HCT116 (cell line): ENCODE measurements at regions not wholly inside any gene's neighbourhood (a gene's known extent, or its start where the extent isn't known, plus 50 kb on each side); places are given as distances from the start of the nearest gene placed in this dataset.

Experiments
- ATAC-seq: fragments of 200-7000 bp; cut with Tn5 transposase; 2 replicates; pipeline ENCODE4 v1.9.1; 2020; ENCODE audit warnings: mild to moderate bottlenecking, moderate library complexity
- BruUV-seq: library from RNA; stranded (reverse); fragments of 400-500 nt; replicated peaks from 2 replicates; lab custom pipeline; 2021; lab: Mats Ljungman, UMichigan
- CTCF ChIA-PET: fragments of 300-600 bp; sonication (Branson Sonifier 250); formaldehyde crosslinking; loops from one replicate; lab custom pipeline; 2021; ENCODE audit warnings: antibody characterized with exemption; lab: Charles Lee
- POLR2A ChIA-PET: fragments of 300-600, 350-600 bp; sonication (Branson Sonifier 250); formaldehyde crosslinking; loops from one replicate; lab custom pipeline; 2021; ENCODE audit warnings: antibody characterized with exemption; lab: Charles Lee
- RAD21 ChIA-PET, 2 experiments: fragments of 300-600 bp; sonication (Branson Sonifier 250); formaldehyde crosslinking; loops; one replicate each; lab custom pipeline; 2023; ENCODE audit warnings: low total read pairs in 2 of 2; ENCODE audit not compliant: uncharacterized antibody in 2 of 2, unreplicated experiment in 2 of 2, low non-redundant PET in 1 of 2; lab: Charles Lee
- DNase-seq: peaks from one replicate; pipeline ENCODE4 v3.0.0-alpha.2; 2010; ENCODE audit warnings: low read depth, low spot score
- H2AFZ ChIP-seq: fragments of 200-600 bp; shearing (Covaris generic), sonication (generic); 2 replicates; pipeline ENCODE4 v1.6.1; 2017; ENCODE audit warnings: low read depth, mixed run types, mixed read lengths, antibody characterized with exemption, low read length; ENCODE audit not compliant: poor library complexity, severe bottlenecking
- H3K27ac ChIP-seq: 2 replicates; pipeline ENCODE4 v1.5.1; 2012; ENCODE audit warnings: low read depth, low read length
- H3K27me3 ChIP-seq: fragments of 200-600 bp; sonication (generic); 2 replicates; pipeline ENCODE4 v1.6.1; 2016; ENCODE audit warnings: mixed run types, low read length, mixed read lengths; ENCODE audit not compliant: insufficient read depth
- H3K36me3 ChIP-seq, 2 experiments: fragments of 200-500 bp in 1 of 2; fragments of 200-600 bp in 1 of 2; sonication (Bioruptor generic) in 1 of 2; sonication (generic) in 1 of 2; 2 replicates each; pipeline versions ENCODE4 v1.5.1 to v1.6.1; 2014 to 2016; ENCODE audit warnings: low read length in 2 of 2, inconsistent platforms in 1 of 2, mixed read lengths in 1 of 2, mixed run types in 1 of 2; ENCODE audit not compliant: insufficient read depth in 2 of 2, control insufficient read depth in 1 of 2
- H3K4me1 ChIP-seq, 2 experiments: fragments of 200-600 bp in 1 of 2; sonication (generic) in 1 of 2; 2 replicates each; pipeline versions ENCODE4 v1.5.1 to v1.6.1; 2012 to 2017; ENCODE audit warnings: low read length in 2 of 2, inconsistent platforms in 1 of 2, mild to moderate bottlenecking in 1 of 2, mixed read lengths in 1 of 2, mixed run types in 1 of 2, moderate library complexity in 1 of 2; ENCODE audit not compliant: insufficient read depth in 2 of 2, control insufficient read depth in 1 of 2
- H3K4me2 ChIP-seq: fragments of 200-600 bp; sonication (generic); 2 replicates; pipeline ENCODE4 v1.6.1; 2017; ENCODE audit warnings: mixed run types, low read length, mixed read lengths
- H3K4me3 ChIP-seq, 2 experiments: fragments of 200-600 bp in 1 of 2; sonication (generic) in 1 of 2; replicated peaks in 1 of 2; 2 replicates each; pipeline ENCODE4 v1.5.1; 2011 to 2016; ENCODE audit warnings: low read length in 2 of 2, control low read depth in 1 of 2, low read depth in 1 of 2, mild to moderate bottlenecking in 1 of 2, mixed read lengths in 1 of 2, mixed run types in 1 of 2
- H3K79me2 ChIP-seq: fragments of 200-600 bp; sonication (generic); 2 replicates; pipeline ENCODE4 v1.6.1; 2017; ENCODE audit warnings: mild to moderate bottlenecking, mixed run types, low read length, moderate library complexity, mixed read lengths; ENCODE audit not compliant: insufficient read depth
- H3K9ac ChIP-seq: fragments of 200-600 bp; sonication (generic); 2 replicates; pipeline ENCODE4 v1.6.1; 2016; ENCODE audit warnings: low read length, mixed read lengths
- H3K9me2 ChIP-seq: fragments of 200-600 bp; sonication (generic), shearing (Covaris generic); 2 replicates; pipeline ENCODE4 v1.6.1; 2017; ENCODE audit warnings: mixed run types, mild to moderate bottlenecking, moderate library complexity; ENCODE audit not compliant: insufficient read depth
- H3K9me3 ChIP-seq, 2 experiments: fragments of 200-500 bp in 1 of 2; fragments of 200-600 bp in 1 of 2; sonication (Bioruptor generic) in 1 of 2; sonication (generic) in 1 of 2; 2 replicates each; pipeline ENCODE4 v1.6.1; 2014 to 2017; ENCODE audit warnings: low read length in 2 of 2, mixed read lengths in 2 of 2, inconsistent platforms in 1 of 2, low read depth in 1 of 2, mild to moderate bottlenecking in 1 of 2, mixed run types in 1 of 2, moderate library complexity in 1 of 2; ENCODE audit not compliant: control insufficient read depth in 1 of 2, insufficient read depth in 1 of 2
- H4K20me1 ChIP-seq: fragments of 200-600 bp; sonication (generic), shearing (Covaris generic); 2 replicates; pipeline ENCODE4 v1.6.1; 2017; ENCODE audit warnings: mixed run types, mild to moderate bottlenecking, moderate library complexity; ENCODE audit not compliant: insufficient read depth
- ATF3 ChIP-seq: IDR thresholded peaks from 2 replicates; pipeline ENCODE4 v1.6.1; 2012
- CBX3 ChIP-seq: IDR thresholded peaks from 2 replicates; pipeline ENCODE4 v1.6.1; 2012; ENCODE audit warnings: low read depth
- CEBPB ChIP-seq: IDR thresholded peaks from 2 replicates; pipeline ENCODE4 v1.6.1; 2012; ENCODE audit warnings: low read depth
- EGR1 ChIP-seq: IDR thresholded peaks from 2 replicates; pipeline ENCODE4 v1.6.1; 2012; ENCODE audit warnings: low read depth
- ELF1 ChIP-seq: IDR thresholded peaks from 2 replicates; pipeline ENCODE4 v1.6.1; 2012; ENCODE audit warnings: low read depth, borderline replicate concordance
- FOSL1 ChIP-seq: IDR thresholded peaks from 2 replicates; pipeline ENCODE4 v1.6.1; 2012; ENCODE audit warnings: low read depth
- JUND ChIP-seq: IDR thresholded peaks from 2 replicates; pipeline ENCODE4 v1.6.1; 2012
- MAX ChIP-seq: IDR thresholded peaks from 2 replicates; pipeline ENCODE4 v1.6.1; 2012
- POLR2AphosphoS5 ChIP-seq: IDR thresholded peaks from 2 replicates; pipeline ENCODE4 v1.6.1; 2011; ENCODE audit warnings: mild to moderate bottlenecking, low read depth, low read length, moderate library complexity
- RAD21 ChIP-seq: IDR thresholded peaks from 2 replicates; pipeline ENCODE4 v1.6.1; 2012; ENCODE audit warnings: low read depth, mild to moderate bottlenecking
- SIN3A ChIP-seq: IDR thresholded peaks from 2 replicates; pipeline ENCODE4 v1.6.1; 2012; ENCODE audit warnings: low read depth
- TCF7L2 ChIP-seq: IDR thresholded peaks from 2 replicates; pipeline ENCODE4 v1.7.0; 2011; ENCODE audit warnings: borderline replicate concordance, inconsistent platforms; ENCODE audit not compliant: insufficient read depth, insufficient read length; ENCODE audit errors: extremely low read depth
- YY1 ChIP-seq: IDR thresholded peaks from 2 replicates; pipeline ENCODE4 v1.6.1; 2011; ENCODE audit warnings: low read length, low read depth, moderate library complexity, mild to moderate bottlenecking; ENCODE audit not compliant: insufficient replicate concordance; ENCODE audit errors: extremely low read depth
- ZBTB33 ChIP-seq: IDR thresholded peaks from 2 replicates; pipeline ENCODE4 v1.6.1; 2011; ENCODE audit warnings: mild to moderate bottlenecking, low read length, moderate library complexity; ENCODE audit not compliant: insufficient replicate concordance; ENCODE audit errors: extremely low read depth
- ZFX ChIP-seq: fragments of 450-650 bp; IDR thresholded peaks from 2 replicates; pipeline ENCODE4 v1.6.1; 2017
- ZNF274 ChIP-seq: fragments of 200-500 bp; sonication (Bioruptor generic); IDR thresholded peaks from 2 replicates; pipeline ENCODE4 v1.6.1; 2014; ENCODE audit warnings: mild to moderate bottlenecking, low read depth, low read length, inconsistent platforms
- intact Hi-C: fragments of 100-400 bp; cut with micrococcal nuclease; formaldehyde crosslinking; loops from 2 replicates; pipeline ENCODE4 v1.10.0; 2022
- TF ChIP-seq, protein P1 (sequence below), 3 experiments: fragments of 200-600 bp in 1 of 3; sonication (generic) in 1 of 3; IDR thresholded peaks in 2 of 3; conservative IDR thresholded peaks in 1 of 3; 2 replicates each; pipeline ENCODE4 v1.5.1; 2012 to 2017; ENCODE audit warnings: low read depth in 2 of 3, low read length in 2 of 3, antibody characterized with exemption in 1 of 3, borderline replicate concordance in 1 of 3, control low read depth in 1 of 3, mild to moderate bottlenecking in 1 of 3, mixed read lengths in 1 of 3, mixed run types in 1 of 3, moderate library complexity in 1 of 3; ENCODE audit not compliant: insufficient read depth in 1 of 3
- TF ChIP-seq, protein P2 (sequence below): IDR thresholded peaks from 2 replicates; pipeline ENCODE4 v1.6.1; 2012; ENCODE audit warnings: low read depth

- no TSS peak for BruUV-seq
- Histone ChIP-seq H3K27ac (no peak overlapping the region), H3K36me3 (no peaks in the 10 kb centered on the region), H3K9me2 (no peaks in the 10 kb centered on the region), H2AFZ (peak overlapping the region; percentile 6), H4K20me1 (no peaks in the 10 kb centered on the region), H3K27me3 (no peaks in the 10 kb centered on the region), H3K79me2 (no peaks in the 10 kb centered on the region), H3K4me3 (no peak overlapping the region), H3K9me3 (no peaks in the 10 kb centered on the region), H3K4me2 (no peak overlapping the region), H3K9ac (no peak overlapping the region), H3K4me1 (no peaks in the 10 kb centered on the region)
- TF ChIP-seq MAX (no peak), CBX3 (no peak), ELF1 (no peak), CEBPB (no peak), YY1 (no peak), EGR1 (no peak), TCF7L2 (no peak), JUND (no peak), ZFX (no peak), ZBTB33 (no peak), SIN3A (no peak), POLR2AphosphoS5 (no peak), ATF3 (no peak), ZNF274 (no peak), RAD21 (no peak), FOSL1 (no peak)
- TF ChIP-seq, protein P1, sequence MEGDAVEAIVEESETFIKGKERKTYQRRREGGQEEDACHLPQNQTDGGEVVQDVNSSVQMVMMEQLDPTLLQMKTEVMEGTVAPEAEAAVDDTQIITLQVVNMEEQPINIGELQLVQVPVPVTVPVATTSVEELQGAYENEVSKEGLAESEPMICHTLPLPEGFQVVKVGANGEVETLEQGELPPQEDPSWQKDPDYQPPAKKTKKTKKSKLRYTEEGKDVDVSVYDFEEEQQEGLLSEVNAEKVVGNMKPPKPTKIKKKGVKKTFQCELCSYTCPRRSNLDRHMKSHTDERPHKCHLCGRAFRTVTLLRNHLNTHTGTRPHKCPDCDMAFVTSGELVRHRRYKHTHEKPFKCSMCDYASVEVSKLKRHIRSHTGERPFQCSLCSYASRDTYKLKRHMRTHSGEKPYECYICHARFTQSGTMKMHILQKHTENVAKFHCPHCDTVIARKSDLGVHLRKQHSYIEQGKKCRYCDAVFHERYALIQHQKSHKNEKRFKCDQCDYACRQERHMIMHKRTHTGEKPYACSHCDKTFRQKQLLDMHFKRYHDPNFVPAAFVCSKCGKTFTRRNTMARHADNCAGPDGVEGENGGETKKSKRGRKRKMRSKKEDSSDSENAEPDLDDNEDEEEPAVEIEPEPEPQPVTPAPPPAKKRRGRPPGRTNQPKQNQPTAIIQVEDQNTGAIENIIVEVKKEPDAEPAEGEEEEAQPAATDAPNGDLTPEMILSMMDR (IDR thresholded peaks at IDR 0.05 in 2 of 3, conservative IDR thresholded peaks at IDR 0.05 in 1 of 3; ENCODE audit: borderline replicate concordance in 1 of 3, insufficient read depth in 1 of 3, low read depth in 2 of 3, low read length in 2 of 3): no peak
- TF ChIP-seq, protein P2, sequence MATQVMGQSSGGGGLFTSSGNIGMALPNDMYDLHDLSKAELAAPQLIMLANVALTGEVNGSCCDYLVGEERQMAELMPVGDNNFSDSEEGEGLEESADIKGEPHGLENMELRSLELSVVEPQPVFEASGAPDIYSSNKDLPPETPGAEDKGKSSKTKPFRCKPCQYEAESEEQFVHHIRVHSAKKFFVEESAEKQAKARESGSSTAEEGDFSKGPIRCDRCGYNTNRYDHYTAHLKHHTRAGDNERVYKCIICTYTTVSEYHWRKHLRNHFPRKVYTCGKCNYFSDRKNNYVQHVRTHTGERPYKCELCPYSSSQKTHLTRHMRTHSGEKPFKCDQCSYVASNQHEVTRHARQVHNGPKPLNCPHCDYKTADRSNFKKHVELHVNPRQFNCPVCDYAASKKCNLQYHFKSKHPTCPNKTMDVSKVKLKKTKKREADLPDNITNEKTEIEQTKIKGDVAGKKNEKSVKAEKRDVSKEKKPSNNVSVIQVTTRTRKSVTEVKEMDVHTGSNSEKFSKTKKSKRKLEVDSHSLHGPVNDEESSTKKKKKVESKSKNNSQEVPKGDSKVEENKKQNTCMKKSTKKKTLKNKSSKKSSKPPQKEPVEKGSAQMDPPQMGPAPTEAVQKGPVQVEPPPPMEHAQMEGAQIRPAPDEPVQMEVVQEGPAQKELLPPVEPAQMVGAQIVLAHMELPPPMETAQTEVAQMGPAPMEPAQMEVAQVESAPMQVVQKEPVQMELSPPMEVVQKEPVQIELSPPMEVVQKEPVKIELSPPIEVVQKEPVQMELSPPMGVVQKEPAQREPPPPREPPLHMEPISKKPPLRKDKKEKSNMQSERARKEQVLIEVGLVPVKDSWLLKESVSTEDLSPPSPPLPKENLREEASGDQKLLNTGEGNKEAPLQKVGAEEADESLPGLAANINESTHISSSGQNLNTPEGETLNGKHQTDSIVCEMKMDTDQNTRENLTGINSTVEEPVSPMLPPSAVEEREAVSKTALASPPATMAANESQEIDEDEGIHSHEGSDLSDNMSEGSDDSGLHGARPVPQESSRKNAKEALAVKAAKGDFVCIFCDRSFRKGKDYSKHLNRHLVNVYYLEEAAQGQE: no peak
- DNase-seq: no peak
- ChIA-PET CTCF (no interaction called here), RAD21 (no interaction called here), POLR2A (no interaction called here)
- no peak for ATAC-seq
- intact Hi-C loops: no loop called here
Observed at GRCh38 chr12:74051848-74052247, 485.8 kb upstream of the ATXN7L3B start.
